C4-2B (cell line): ENCODE measurements at regions not wholly inside any gene's neighbourhood (a gene's known extent, or its start where the extent isn't known, plus 50 kb on each side); places are given as distances from the start of the nearest gene placed in this dataset.

ENCODE experiments used
- H3K27ac ChIP-seq: fragments of 450-650 bp; 2 replicates; pipeline ENCODE4 v1.5.1; 2017
- CTCF ChIP-seq: fragments of 450-650 bp; conservative IDR thresholded peaks from 2 replicates; pipeline ENCODE4 v1.5.1; 2017; ENCODE audit warnings: mild to moderate bottlenecking
- ZFX ChIP-seq: fragments of 450-650 bp; IDR thresholded peaks from 2 replicates; pipeline ENCODE4 v1.6.1; 2017

GRCh38 chr15:72953306-72953705 is 99.0 kb upstream of the NEO1 start:
- TF ChIP-seq ZFX (no peak), CTCF (no peak)
- H3K27ac ChIP-seq = no peak overlapping the region

GRCh38 chr15:72952151-72952550 is 100.1 kb upstream of the NEO1 start:
- TF ChIP-seq ZFX (no peak), CTCF (no peak)
- H3K27ac ChIP-seq = no peak overlapping the region

GRCh38 chr15:72948662-72949061 is 103.6 kb upstream of the NEO1 start:
- H3K27ac ChIP-seq = no peak overlapping the region
- TF ChIP-seq CTCF = no peak
- no peak for TF ChIP-seq ZFX

DNA sequence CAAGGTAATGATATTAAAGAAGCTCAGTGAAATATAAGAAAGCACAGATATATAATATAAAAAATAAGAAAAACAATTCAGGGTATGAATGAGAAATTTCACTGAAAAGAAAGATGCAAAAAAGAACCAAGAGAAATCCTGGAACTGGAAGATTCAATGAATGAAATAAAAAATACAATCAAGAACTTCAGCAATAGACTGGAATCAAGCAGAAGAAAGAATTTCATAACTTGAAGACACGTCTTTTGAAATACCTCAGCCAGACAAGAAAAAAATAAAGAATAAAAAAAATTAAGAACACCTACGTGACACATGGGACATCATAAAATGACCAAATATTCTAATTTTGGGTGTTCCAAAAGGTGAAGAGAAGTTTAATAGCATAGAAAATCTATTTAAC is 104.6 kb upstream of the NEO1 start:
- no peak for TF ChIP-seq ZFX
- TF ChIP-seq CTCF = no peak
- no peak overlapping the region for H3K27ac ChIP-seq

DNA sequence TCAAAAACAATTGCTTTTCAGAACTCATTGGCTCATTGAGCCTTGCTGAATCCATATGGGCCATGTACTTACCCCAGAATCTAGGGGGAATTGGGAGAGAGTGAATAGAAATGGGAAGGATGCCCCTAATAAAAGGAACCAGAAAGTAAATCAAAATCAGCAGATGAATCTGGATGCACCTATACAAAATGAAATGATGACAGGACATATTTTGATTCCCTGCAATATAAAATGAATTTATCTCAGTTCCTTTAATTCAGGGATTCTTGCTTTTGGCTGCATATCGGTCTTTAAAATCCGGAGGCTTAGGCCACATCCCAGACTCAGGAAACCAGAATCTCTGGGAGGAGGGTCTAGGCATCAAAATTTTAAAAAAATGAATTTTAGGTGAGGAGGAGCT is 107.7 kb upstream of the NEO1 start:
- H3K27ac ChIP-seq = no peak overlapping the region
- TF ChIP-seq ZFX = no peak
- no peak for TF ChIP-seq CTCF

DNA sequence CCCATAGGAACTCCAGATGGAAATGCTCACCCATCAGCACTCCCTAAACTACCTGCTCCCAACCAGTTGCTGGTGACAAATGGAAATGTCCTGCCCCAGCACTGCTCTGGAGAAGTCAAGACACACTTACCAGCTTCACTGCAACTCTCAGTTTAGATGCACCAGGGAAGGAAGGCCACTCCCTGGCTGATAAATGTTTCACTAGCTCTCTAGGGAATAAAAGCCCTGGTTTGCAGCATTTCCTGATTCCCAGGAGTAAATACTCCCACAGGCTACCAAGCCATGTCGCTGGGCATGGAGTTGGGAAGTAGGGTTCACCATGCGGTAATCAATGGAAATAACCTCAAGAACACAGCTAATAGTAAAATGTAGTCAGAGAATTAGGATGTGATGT is 112.0 kb upstream of the NEO1 start:
- TF ChIP-seq ZFX (no peak), CTCF (no peak)
- no peak overlapping the region for H3K27ac ChIP-seq

DNA sequence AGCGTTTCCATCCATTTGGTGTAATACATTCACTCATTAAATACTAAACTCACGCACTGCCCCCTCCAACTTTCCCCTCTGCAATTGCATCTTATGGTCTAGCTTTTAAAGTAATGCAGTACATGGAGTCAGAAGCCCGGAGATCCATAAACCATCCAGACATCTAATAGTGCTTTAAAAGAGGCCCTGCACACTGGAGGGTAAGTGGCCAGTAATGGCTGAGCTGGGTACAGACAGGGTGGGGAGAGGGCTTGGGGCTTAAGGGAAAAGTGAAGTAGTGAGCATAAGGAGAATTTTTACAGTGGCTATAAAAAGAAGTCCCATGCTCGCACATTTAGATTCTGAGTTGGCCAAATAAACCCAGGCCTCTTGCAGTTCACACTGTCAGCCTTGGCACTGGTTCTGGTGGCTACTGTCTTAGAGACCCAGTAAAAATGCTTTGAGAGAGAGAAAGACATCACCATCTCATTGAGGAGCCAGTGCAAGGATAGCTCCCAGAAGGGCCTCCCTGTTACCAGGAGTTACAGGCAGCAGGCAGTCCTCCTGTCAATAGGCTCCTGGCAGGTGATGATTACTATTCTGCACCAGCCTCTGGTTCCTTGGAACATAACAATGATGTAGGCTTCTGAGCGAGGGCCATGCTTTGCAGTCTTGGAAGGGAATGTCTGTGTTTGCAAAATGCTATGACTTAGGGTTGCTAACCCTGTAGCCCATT is 112.6 kb upstream of the NEO1 start:
- TF ChIP-seq ZFX (no peak), CTCF (no peak)
- H3K27ac ChIP-seq = no peak overlapping the region
